Left lung (tissue), 4 donors: ENCODE measurements at regions not wholly inside any gene's neighbourhood (a gene's known extent, or its start where the extent isn't known, plus 50 kb on each side); places are given as distances from the start of the nearest gene placed in this dataset.

Experiments
- ATAC-seq: fragments of 200-7000 bp; cut with Tn5 transposase; one replicate; pipeline ENCODE4 v1.9.1; 2020; ENCODE audit warnings: moderate library complexity
- DNase-seq, 4 donors: peaks; one replicate each; pipeline ENCODE4 v3.0.0-alpha.2; 2013 to 2020
- H3K27ac ChIP-seq, 2 donors: fragments of 200-600 bp; sonication (generic) in 1 of 2; one replicate each; pipeline versions ENCODE4 v1.5.0 to v1.8.0; 2020 to 2021
- H3K27me3 ChIP-seq, 2 donors: fragments of 200-600 bp; sonication (generic) in 1 of 2; one replicate each; pipeline versions ENCODE4 v1.5.0 to v1.8.0; 2020 to 2021
- H3K36me3 ChIP-seq, 2 donors: fragments of 200-600 bp; sonication (generic) in 1 of 2; one replicate each; pipeline versions ENCODE4 v1.5.0 to v1.8.0; 2020 to 2021
- H3K4me1 ChIP-seq, 2 donors: fragments of 200-600 bp; one replicate each; pipeline ENCODE4 v1.8.0; 2021
- H3K4me3 ChIP-seq, 2 donors: fragments of 200-600 bp; sonication (generic) in 1 of 2; one replicate each; pipeline versions ENCODE4 v1.5.0 to v1.8.0; 2020 to 2021; ENCODE audit warnings: mild to moderate bottlenecking in 1 of 2
- H3K9me3 ChIP-seq, 2 donors: fragments of 200-600 bp; sonication (generic) in 1 of 2; one replicate each; pipeline versions ENCODE4 v1.5.0 to v1.8.0; 2020 to 2021
- intact Hi-C, 2 donors: fragments of 100-400 bp; cut with DNase I; formaldehyde crosslinking; loops; one replicate each; pipeline versions ENCODE4 v1.11.2 to v1.14.2; 2022
- TF ChIP-seq, protein P1 (sequence below), 2 donors: fragments of 200-600 bp; sonication (generic) in 1 of 2; IDR thresholded peaks; one replicate each; pipeline versions ENCODE4 v1.5.0 to v1.8.0; 2021; ENCODE audit warnings: antibody characterized with exemption in 2 of 2
- donor health status: DM: no; HTN: yes; CAD: no.
- donor health status: DM: no; HTN: no; CAD: no.

- Histone ChIP-seq H3K4me1 (peaks cover 0 to 4% of the 10 kb centered on the region in 2 donors), H3K27me3 (peaks cover 3 to 91% of the 10 kb centered on the region in 2 donors), H3K4me3 (no peak overlapping the region), H3K9me3 (no peaks in the 10 kb centered on the region), H3K36me3 (no peaks in the 10 kb centered on the region), H3K27ac (no peak overlapping the region)
- ATAC-seq = no peak
- DNase-seq = peak in 1 of 4 donors; percentile 69
- TF ChIP-seq, protein P1, sequence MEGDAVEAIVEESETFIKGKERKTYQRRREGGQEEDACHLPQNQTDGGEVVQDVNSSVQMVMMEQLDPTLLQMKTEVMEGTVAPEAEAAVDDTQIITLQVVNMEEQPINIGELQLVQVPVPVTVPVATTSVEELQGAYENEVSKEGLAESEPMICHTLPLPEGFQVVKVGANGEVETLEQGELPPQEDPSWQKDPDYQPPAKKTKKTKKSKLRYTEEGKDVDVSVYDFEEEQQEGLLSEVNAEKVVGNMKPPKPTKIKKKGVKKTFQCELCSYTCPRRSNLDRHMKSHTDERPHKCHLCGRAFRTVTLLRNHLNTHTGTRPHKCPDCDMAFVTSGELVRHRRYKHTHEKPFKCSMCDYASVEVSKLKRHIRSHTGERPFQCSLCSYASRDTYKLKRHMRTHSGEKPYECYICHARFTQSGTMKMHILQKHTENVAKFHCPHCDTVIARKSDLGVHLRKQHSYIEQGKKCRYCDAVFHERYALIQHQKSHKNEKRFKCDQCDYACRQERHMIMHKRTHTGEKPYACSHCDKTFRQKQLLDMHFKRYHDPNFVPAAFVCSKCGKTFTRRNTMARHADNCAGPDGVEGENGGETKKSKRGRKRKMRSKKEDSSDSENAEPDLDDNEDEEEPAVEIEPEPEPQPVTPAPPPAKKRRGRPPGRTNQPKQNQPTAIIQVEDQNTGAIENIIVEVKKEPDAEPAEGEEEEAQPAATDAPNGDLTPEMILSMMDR (IDR thresholded peaks at IDR 0.05) = no peak
- intact Hi-C loops = no loop called here
These were observed 65.9 kb upstream of the FBRSL1 start for GRCh38 chr12:132423820-132424645.

DNA sequence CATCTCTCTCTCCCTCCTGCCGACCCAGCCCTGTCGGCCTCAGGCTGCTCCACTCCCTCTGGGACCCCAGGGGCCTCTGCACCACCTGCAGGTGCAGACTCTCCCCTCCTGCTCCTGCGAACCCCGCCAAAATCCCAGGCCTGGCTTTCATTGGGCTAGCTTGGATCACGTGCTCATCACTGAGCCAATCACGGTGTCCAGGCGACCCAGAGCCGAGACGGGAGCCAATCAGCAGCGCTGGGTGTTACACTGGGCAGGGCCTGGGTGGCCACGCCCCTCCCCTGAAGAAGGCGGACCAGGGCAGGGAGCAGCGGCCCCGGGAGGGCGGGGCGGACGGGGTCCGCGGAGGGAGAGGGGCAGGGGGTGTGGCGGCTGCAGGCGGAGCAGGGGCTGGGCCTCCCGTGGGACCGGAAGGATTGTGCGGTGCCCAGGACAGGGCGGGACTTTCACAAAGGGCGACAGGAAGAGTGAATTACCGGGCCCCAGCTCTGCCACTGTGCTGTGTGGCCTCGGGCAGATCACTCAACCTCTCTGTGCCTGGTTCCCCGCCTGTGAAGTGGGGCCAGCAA, 66.6 kb upstream of the FBRSL1 start:
- no peak overlapping the region for H3K27ac ChIP-seq
- H3K4me1 ChIP-seq = no peaks in the 10 kb centered on the region
- intact Hi-C loops = no loop called here
- ATAC-seq = no peak
- no peaks in the 10 kb centered on the region for H3K9me3 ChIP-seq
- TF ChIP-seq, protein P1 (IDR thresholded peaks at IDR 0.05) = no peak
- H3K4me3 ChIP-seq = no peak overlapping the region
- DNase-seq = peak in 1 of 4 donors; percentile 72
- no peaks in the 10 kb centered on the region for H3K36me3 ChIP-seq
- peaks cover 3 to 91% of the 10 kb centered on the region in 2 donors for H3K27me3 ChIP-seq

GRCh38 chr12:132422381-132423043, 67.4 kb upstream of the FBRSL1 start:
- no peaks in the 10 kb centered on the region for H3K4me1 ChIP-seq
- DNase-seq (peak in 1 of 4 donors; percentile 68), ATAC-seq (no peak)
- TF ChIP-seq, protein P1 (IDR thresholded peaks at IDR 0.05) = no peak
- intact Hi-C loops = no loop called here
- no peak overlapping the region for H3K4me3 ChIP-seq
- no peaks in the 10 kb centered on the region for H3K9me3 ChIP-seq
- H3K27ac ChIP-seq = no peak overlapping the region
- H3K36me3 ChIP-seq = no peaks in the 10 kb centered on the region
- peaks cover 3 to 91% of the 10 kb centered on the region in 2 donors for H3K27me3 ChIP-seq

- ATAC-seq (no peak), DNase-seq (no peak)
- TF ChIP-seq, protein P1 (IDR thresholded peaks at IDR 0.05) = no peak
- Histone ChIP-seq H3K36me3 (no peaks in the 10 kb centered on the region), H3K27ac (no peak overlapping the region), H3K27me3 (peaks cover 3 to 93% of the 10 kb centered on the region in 2 donors), H3K9me3 (no peaks in the 10 kb centered on the region), H3K4me3 (no peak overlapping the region), H3K4me1 (no peaks in the 10 kb centered on the region)
- intact Hi-C loops = no loop called here
These were observed 67.9 kb upstream of the FBRSL1 start for GRCh38 chr12:132422040-132422380.
